ENCODE measurements at regions not wholly inside any gene's neighbourhood (a gene's known extent, or its start where the extent isn't known, plus 50 kb on each side); places are given as distances from the start of the nearest gene placed in this dataset.
"Not testable (repeated sequence)": the region's sequence is repeated elsewhere in the genome, so short reads cannot be mapped to it uniquely, and the experiment has no call there.

DNA sequence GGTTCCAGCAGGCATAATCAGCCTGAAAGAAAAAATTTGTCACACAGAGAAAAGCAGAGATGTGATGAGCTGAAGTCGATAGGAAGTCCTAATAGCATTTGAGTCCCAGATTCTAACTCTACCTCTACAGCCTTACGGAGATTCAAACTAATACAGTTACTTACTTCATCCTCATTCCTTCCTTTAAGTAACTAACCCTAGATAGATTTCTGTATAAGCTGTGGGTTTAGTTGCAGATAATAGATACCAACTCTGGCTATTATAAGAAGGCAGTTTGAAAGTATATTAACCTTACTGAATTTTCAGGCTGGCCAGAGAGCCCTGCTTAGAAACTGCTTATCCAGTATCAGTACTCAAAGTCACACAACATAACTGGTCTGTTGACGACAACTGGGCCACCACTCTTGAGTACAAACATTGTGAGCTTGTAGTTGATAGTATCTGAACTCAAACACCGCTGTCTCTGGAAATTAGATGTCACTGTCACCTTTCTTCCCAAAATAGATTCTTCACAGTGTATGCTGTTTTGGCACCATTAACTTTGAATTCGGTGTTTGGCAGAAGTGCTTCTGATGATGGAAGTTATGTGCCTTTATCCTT is 484.3 kb downstream of the DIPK2A start:
- DNase-seq (ENCODE audit: low read depth in 2 of 2): no peak

GRCh38 chr3:144457758-144458157 is 486.1 kb downstream of the DIPK2A start:
- DNase-seq (ENCODE audit: low read depth in 2 of 2): no peak

- no peak for DNase-seq (ENCODE audit: low read depth in 2 of 2)
Measured at GRCh38 chr3:144458283-144458682, 486.7 kb downstream of the DIPK2A start.

DNA sequence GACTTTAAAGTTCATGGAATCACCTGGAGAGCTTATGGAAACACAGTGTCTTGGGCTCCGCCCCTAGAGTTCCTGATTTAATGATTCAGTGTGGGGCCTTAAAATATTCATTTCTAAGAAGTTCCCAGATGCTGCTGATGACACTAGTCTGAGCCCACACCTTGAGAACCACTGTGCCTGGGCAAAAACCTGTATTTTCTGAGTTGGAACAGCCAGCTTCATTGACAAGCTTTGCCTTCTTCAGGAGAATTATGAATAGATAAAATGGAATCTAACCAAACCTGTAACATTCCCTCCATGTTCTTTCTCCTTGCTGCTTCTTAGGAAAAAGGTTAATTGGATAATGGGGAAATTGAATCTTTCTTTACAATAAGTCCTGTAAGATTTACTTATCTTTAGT is 490.7 kb downstream of the DIPK2A start:
- no peak for DNase-seq (ENCODE audit: low read depth in 2 of 2)

- no peak for DNase-seq (ENCODE audit: low read depth in 2 of 2)
Measured at GRCh38 chr3:144463911-144464310, 492.3 kb downstream of the DIPK2A start.

DNA sequence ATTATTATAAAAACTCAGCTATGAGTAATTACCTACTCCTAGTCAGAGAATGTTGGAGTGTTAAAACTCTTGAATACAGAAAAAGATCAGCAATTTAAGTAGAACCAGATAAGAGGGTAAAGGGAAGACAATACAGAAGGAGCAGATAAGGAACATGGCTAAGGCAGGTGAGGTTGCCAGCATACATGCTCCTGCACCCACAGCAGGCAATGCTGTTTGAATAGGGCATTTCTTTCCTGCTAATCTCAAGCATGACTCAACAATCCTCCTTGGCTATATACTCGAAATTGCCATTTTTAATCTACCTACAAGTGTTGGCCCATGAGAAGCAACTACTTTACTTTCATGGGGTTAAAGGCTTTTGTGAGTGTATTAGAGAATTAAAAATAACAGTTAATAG is 494.5 kb downstream of the DIPK2A start:
- DNase-seq (ENCODE audit: low read depth in 2 of 2): no peak

GRCh38 chr3:144466540-144466939 is 494.9 kb downstream of the DIPK2A start:
- no peak for DNase-seq (ENCODE audit: low read depth in 2 of 2)

- DNase-seq (ENCODE audit: low read depth in 2 of 2): no peak
Measured at GRCh38 chr3:144470666-144471065, 499.0 kb downstream of the DIPK2A start.

DNA sequence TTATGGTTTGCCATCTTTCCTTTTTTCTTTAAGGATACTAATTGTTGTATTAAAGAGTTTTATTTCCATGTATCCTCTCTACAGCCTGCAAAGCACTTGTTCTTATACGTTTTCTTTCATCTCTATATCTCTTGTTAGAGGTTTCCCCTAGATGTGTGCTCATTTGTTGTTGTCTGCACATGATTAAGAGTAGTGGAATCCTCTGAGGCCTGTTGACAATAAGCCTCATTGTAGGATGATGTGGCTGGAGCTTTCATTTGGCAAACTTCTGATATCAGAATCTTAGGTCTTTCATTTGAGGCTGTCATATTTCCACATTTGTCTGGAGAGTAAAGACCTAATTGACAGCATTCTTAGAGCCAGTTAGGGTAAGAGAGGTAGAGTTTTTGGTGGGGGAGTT is 506.0 kb downstream of the DIPK2A start:
- no peak for DNase-seq (ENCODE audit: low read depth in 2 of 2)

GRCh38 chr3:144480416-144480919 is 508.8 kb downstream of the DIPK2A start:
- no peak for DNase-seq (ENCODE audit: low read depth in 2 of 2)

DNA sequence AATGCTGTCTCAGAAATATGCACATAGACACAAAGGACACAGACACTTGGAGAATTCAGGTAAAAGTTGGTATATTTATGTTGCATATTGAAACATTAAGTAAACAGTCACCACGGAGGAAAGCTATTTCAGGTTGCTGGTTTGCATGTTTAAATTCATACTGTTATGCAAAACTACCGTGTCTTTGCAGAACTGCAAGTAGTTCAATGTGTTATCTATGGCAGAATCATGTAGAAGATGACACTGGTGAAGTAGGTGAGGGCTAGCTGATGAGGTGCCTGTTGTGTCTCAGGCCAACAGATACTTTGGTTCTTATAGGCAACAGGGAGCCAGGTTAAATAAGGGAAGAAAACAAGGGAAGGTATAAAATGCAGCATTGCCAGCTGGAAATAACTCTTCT is 511.3 kb downstream of the DIPK2A start:
- DNase-seq (ENCODE audit: low read depth in 2 of 2): no peak

GRCh38 chr3:144487011-144487410 is 515.4 kb downstream of the DIPK2A start:
- DNase-seq (ENCODE audit: low read depth in 2 of 2): no peak

DNA sequence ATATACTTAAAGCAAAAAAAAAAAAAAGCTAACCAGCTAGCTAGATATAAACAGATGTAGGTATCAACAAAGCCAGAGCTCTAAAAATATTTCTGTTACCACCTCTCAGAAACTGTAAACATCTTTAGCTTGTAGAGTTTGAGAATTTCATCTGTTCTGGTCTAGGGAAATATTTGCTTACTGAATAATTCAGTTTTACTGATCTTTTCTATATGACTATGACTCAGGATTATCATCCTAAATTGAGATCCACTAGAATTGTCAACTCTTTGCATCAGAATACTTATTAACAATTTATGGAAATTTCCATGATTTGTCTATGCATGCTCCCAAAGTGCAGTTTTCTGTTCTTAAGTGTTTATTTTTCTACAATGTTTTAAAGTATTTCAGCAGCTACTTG is 517.3 kb downstream of the DIPK2A start:
- no peak for DNase-seq (ENCODE audit: low read depth in 2 of 2)

DNA sequence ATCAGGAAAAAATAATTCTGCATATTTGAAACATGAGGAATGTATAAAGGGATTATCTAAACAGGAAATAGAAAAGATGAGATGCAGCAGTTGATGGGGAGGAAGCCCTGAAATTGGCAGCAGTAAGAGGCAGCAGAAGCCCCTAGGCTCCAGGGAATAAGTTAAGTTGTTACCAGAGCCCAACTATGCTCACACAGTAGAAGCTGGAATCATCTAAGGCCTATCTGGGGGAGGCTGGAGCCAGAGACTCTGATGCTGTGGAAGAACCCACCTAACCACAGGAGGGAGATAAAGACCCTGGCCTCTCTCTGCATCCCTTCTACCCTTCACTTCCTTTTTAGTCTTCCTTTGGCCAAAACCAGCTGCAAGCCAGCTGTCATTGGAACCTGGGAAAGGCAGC is 519.7 kb downstream of the DIPK2A start:
- DNase-seq (ENCODE audit: low read depth in 2 of 2): peak in 1 of 2 experiments; percentile 5

DNA sequence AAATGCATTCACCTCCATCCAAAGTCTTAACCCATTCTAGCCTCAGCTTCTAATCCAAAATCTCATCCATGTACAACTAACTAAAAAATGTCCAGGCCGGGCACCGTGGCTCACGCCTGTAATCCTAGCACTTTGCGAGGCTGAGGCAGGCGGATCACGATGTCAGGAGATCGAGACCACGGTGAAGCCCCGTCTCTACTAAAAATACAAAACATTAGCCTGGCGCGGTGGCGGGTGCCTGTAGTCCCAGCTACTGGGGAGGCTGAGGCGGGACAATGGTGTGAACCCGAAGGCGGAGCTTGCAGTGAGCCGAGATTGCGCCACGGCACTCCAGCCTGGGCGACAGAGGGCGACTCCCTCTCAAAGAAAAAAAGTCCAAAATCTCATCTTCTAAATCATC is 523.0 kb downstream of the DIPK2A start:
- DNase-seq (ENCODE audit: low read depth in 2 of 2): not testable (repeated sequence)

GRCh38 chr3:144496141-144496835 is 524.7 kb downstream of the DIPK2A start:
- no peak for DNase-seq (ENCODE audit: low read depth in 2 of 2)

GRCh38 chr3:144497452-144497851 is 525.8 kb downstream of the DIPK2A start:
- no peak for DNase-seq (ENCODE audit: low read depth in 2 of 2)

- DNase-seq (ENCODE audit: low read depth in 2 of 2): no peak
Measured at GRCh38 chr3:144499001-144499930, 527.6 kb downstream of the DIPK2A start.

DNA sequence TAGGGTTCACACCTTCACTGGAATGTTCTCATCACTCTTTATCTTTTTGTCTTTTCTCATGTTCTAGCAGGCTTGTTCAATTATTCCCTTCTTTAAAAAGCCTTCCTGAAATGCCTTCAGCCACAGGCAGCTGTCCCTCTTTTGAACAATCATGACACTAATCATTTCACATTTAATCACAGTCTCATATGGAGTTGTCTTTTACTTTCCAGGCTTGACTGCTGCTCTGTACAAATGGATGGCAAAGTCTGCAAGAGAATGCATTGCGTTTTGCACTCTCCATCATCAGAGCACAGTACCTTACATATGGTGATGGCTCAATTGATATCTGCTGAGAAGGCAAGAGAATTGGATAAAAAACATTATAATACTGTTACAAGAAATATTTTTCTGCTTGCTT is 529.8 kb downstream of the DIPK2A start:
- DNase-seq (ENCODE audit: low read depth in 2 of 2): no peak

DNA sequence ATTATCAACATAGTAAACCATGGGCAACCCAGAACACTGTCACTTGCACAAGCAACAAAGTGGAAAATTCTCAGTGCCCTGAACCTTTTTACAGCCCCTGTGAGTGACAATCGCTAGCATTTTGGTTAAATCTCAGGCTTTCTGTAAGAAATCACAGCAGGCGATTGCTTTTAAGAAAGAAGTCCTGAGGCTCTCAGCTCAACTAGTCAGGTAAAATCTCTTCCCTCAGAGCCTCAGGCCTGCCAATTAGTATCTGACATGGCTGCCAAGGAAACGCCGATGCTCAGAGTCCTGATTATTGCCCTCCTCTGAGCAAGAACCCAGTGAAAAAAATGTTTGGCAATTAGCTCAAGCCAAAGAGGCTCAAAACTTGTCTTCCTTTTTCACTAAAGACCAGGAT is 530.8 kb downstream of the DIPK2A start:
- DNase-seq (ENCODE audit: low read depth in 2 of 2): no peak

DNA sequence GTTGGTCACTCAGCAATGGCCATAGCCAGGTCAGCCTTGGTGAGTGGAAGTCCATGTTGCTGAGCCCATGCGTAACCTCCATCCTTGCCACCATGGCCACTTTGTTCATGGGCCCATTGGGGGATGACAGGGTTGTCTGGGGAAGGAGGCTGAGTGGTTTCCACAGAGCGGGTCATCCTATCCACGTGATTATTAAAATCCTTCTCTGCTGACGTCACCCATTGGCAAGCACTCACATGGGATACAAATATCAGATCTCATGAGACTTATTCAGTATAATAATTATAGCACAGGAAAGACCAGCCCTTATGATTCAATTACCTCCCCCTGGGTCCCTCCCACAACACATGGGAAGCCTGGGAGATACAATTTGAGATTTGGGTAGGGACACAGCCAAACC is 534.8 kb downstream of the DIPK2A start:
- DNase-seq (ENCODE audit: low read depth in 2 of 2): not testable (repeated sequence)

DNA sequence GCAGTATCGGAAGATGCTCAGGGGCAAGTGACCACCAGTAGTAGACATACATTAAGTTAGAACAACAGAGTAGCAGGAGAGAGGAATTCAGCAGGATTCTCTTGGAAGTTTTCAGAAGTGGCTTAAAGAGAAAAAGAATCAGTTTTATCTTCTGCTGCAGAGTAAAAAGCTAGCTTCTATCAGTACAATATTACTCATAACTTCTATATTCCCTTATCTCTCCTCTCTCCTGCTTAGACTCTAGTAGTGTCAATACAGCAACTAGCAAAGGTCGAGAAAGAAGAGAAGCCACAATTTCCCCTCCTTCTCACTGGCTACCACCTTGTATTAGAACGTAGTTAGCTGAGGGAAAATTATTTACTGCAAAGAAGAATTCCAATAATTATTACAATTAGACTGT is 539.7 kb downstream of the DIPK2A start:
- no peak for DNase-seq (ENCODE audit: low read depth in 2 of 2)

DNA sequence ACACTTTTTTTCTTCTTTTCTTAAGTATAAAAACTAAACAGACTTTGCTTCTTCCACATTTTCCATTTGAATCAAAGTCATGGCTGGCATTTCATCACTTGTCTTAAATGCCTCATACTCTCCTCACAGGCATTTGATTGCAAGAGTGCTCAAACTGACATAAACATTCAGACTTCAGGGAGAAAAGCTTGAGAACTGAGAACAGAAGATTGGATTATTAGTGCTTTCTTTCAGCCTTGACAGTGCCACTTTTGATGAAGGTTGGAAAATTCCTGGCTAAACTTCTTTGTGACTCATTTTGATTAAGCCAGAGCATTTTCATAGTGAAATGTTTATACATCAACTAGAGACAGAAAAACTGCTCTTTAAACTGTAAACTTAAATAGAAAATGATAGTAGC is 544.4 kb downstream of the DIPK2A start:
- no peak for DNase-seq (ENCODE audit: low read depth in 2 of 2)
